ENCODE measurements at regions not wholly inside any gene's neighbourhood (a gene's known extent, or its start where the extent isn't known, plus 50 kb on each side); places are given as distances from the start of the nearest gene placed in this dataset.

GRCh38 chr18:9021458-9021857 lies 81.0 kb upstream of the NDUFV2 start:
- TF ChIP-seq GATA2 (IDR thresholded peaks at IDR 0.05; ENCODE audit: low read depth, low read length) (no peak), GATA3 (IDR thresholded peaks at IDR 0.05; ENCODE audit: low read depth, low read length) (no peak)
